ENCODE measurements at regions not wholly inside any gene's neighbourhood (a gene's known extent, or its start where the extent isn't known, plus 50 kb on each side); places are given as distances from the start of the nearest gene placed in this dataset.

GRCh38 chr4:31089815-31090214 is 369.6 kb downstream of the PCDH7 start:
- no peak for DNase-seq
- 80% methylated on average over 1 of the region's 6 CpGs for WGBS (ENCODE audit: insufficient coverage)
- H3K4me3 Mint-ChIP-seq, result no peak overlapping the region
- no peak for ATAC-seq (replicated peaks in 1 of 4)
- H3K27me3 Mint-ChIP-seq, result no peaks in the 10 kb centered on the region
- no peak overlapping the region for H3K27ac Mint-ChIP-seq
- no peaks in the 10 kb centered on the region for H3K36me3 ChIP-seq (ENCODE audit: control insufficient read depth in 2 of 2, extremely low read depth in 1 of 2, insufficient read depth in 1 of 2, low read length in 1 of 2)
- H3K27ac ChIP-seq (ENCODE audit: low read length), result no peak overlapping the region
- no peaks in the 10 kb centered on the region for H3K9me3 ChIP-seq
- no peaks in the 10 kb centered on the region for H3K27me3 ChIP-seq (replicated peaks in 1 of 2; ENCODE audit: control insufficient read depth in 2 of 2, extremely low read depth in 1 of 2, insufficient read depth in 2 of 2, low read length in 1 of 2)
- ChIA-PET CTCF (no interaction called here), POLR2A (interaction anchor here in 1 of 2 donors (0.6 kb wide), 1 partner anchor 10 kb away, joined by 7 read pairs; no protein-coding TSS in a partner anchor)
- no peak overlapping the region for H3K4me3 ChIP-seq (ENCODE audit: control insufficient read depth in 1 of 2, extremely low read depth in 1 of 2, low read length in 1 of 2)
- H3K4me1 Mint-ChIP-seq, result no peaks in the 10 kb centered on the region
- no peaks in the 10 kb centered on the region for H3K36me3 Mint-ChIP-seq
- H3K9me3 Mint-ChIP-seq, result peaks cover 7 to 10% (median 7%) of the 10 kb centered on the region in 3 donors
- no peaks in the 10 kb centered on the region for H3K4me1 ChIP-seq (ENCODE audit: control insufficient read depth in 1 of 2, extremely low read depth in 1 of 2, insufficient read depth in 2 of 2, low read length in 2 of 2)

DNA sequence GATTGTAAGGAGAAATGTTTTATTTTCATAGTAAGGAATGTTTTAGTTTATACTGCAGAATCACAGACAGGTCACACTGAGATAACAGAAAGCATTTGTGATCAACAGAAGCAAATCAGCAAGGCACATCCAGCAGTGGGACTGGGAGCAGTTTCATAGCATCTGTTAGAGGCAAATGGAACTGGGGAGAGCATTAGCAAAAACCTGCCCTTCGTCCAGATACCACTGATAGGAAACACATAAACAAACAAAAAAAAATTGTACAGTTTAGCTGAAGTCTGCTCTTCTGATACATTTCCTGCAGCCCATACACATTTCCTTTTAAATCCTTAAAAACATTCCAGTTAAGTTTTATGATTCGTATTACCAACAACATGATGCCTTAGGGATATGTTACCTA is 374.3 kb downstream of the PCDH7 start:
- no peaks in the 10 kb centered on the region for H3K27me3 Mint-ChIP-seq
- no peak overlapping the region for H3K27ac Mint-ChIP-seq
- no peaks in the 10 kb centered on the region for H3K36me3 Mint-ChIP-seq
- no peak for DNase-seq
- H3K4me1 Mint-ChIP-seq, result no peaks in the 10 kb centered on the region
- WGBS (ENCODE audit: insufficient coverage), result no CpG with 5 or more reads among the region's 2 CpGs
- ChIA-PET CTCF (no interaction called here), POLR2A (no interaction called here)
- no peak overlapping the region for H3K4me3 Mint-ChIP-seq
- Histone ChIP-seq H3K4me1 (ENCODE audit: control insufficient read depth in 1 of 2, extremely low read depth in 1 of 2, insufficient read depth in 2 of 2, low read length in 2 of 2) (no peaks in the 10 kb centered on the region), H3K9me3 (no peaks in the 10 kb centered on the region), H3K36me3 (ENCODE audit: control insufficient read depth in 2 of 2, extremely low read depth in 1 of 2, insufficient read depth in 1 of 2, low read length in 1 of 2) (no peaks in the 10 kb centered on the region), H3K27me3 (replicated peaks in 1 of 2; ENCODE audit: control insufficient read depth in 2 of 2, extremely low read depth in 1 of 2, insufficient read depth in 2 of 2, low read length in 1 of 2) (no peaks in the 10 kb centered on the region), H3K4me3 (ENCODE audit: control insufficient read depth in 1 of 2, extremely low read depth in 1 of 2, low read length in 1 of 2) (no peak overlapping the region), H3K27ac (ENCODE audit: low read length) (no peak overlapping the region)
- ATAC-seq (replicated peaks in 1 of 4), result no peak
- peaks cover 2 to 13% (median 4%) of the 10 kb centered on the region in 3 donors for H3K9me3 Mint-ChIP-seq

GRCh38 chr4:31097999-31098398 is 377.8 kb downstream of the PCDH7 start:
- CTCF ChIA-PET, result interaction anchor here (0.6 kb wide), 2 partner anchors 9 to 269 kb away, joined by 3 read pairs; no protein-coding TSS in a partner anchor
- Histone ChIP-seq H3K27ac (ENCODE audit: low read length) (no peak overlapping the region), H3K4me1 (ENCODE audit: control insufficient read depth in 1 of 2, extremely low read depth in 1 of 2, insufficient read depth in 2 of 2, low read length in 2 of 2) (no peaks in the 10 kb centered on the region), H3K27me3 (replicated peaks in 1 of 2; ENCODE audit: control insufficient read depth in 2 of 2, extremely low read depth in 1 of 2, insufficient read depth in 2 of 2, low read length in 1 of 2) (no peaks in the 10 kb centered on the region), H3K9me3 (no peaks in the 10 kb centered on the region), H3K4me3 (ENCODE audit: control insufficient read depth in 1 of 2, extremely low read depth in 1 of 2, low read length in 1 of 2) (no peak overlapping the region), H3K36me3 (ENCODE audit: control insufficient read depth in 2 of 2, extremely low read depth in 1 of 2, insufficient read depth in 1 of 2, low read length in 1 of 2) (no peaks in the 10 kb centered on the region)
- H3K4me3 Mint-ChIP-seq, result no peak overlapping the region
- H3K27ac Mint-ChIP-seq, result no peak overlapping the region
- no peaks in the 10 kb centered on the region for H3K27me3 Mint-ChIP-seq
- H3K36me3 Mint-ChIP-seq, result no peaks in the 10 kb centered on the region
- WGBS (ENCODE audit: insufficient coverage), result no CpG with 5 or more reads among the region's 6 CpGs
- H3K4me1 Mint-ChIP-seq, result no peaks in the 10 kb centered on the region
- H3K9me3 Mint-ChIP-seq, result peaks cover 0 to 7% (median 6%) of the 10 kb centered on the region in 3 donors
- no peak for DNase-seq
- ATAC-seq (replicated peaks in 1 of 4), result no peak
- POLR2A ChIA-PET, result no interaction called here

GRCh38 chr4:31100536-31100935 is 380.4 kb downstream of the PCDH7 start:
- Mint-ChIP-seq H3K36me3 (no peaks in the 10 kb centered on the region), H3K4me3 (no peak overlapping the region), H3K27ac (no peak overlapping the region), H3K9me3 (peaks cover 0 to 15% (median 12%) of the 10 kb centered on the region in 3 donors), H3K4me1 (no peaks in the 10 kb centered on the region), H3K27me3 (no peaks in the 10 kb centered on the region)
- no CpG with 5 or more reads among the region's 1 CpG for WGBS (ENCODE audit: insufficient coverage)
- Histone ChIP-seq H3K4me3 (ENCODE audit: control insufficient read depth in 1 of 2, extremely low read depth in 1 of 2, low read length in 1 of 2) (no peak overlapping the region), H3K4me1 (ENCODE audit: control insufficient read depth in 1 of 2, extremely low read depth in 1 of 2, insufficient read depth in 2 of 2, low read length in 2 of 2) (no peaks in the 10 kb centered on the region), H3K27ac (ENCODE audit: low read length) (no peak overlapping the region), H3K27me3 (replicated peaks in 1 of 2; ENCODE audit: control insufficient read depth in 2 of 2, extremely low read depth in 1 of 2, insufficient read depth in 2 of 2, low read length in 1 of 2) (no peaks in the 10 kb centered on the region), H3K36me3 (ENCODE audit: control insufficient read depth in 2 of 2, extremely low read depth in 1 of 2, insufficient read depth in 1 of 2, low read length in 1 of 2) (no peaks in the 10 kb centered on the region), H3K9me3 (no peaks in the 10 kb centered on the region)
- no peak for ATAC-seq (replicated peaks in 1 of 4)
- DNase-seq, result no peak
- CTCF ChIA-PET, result no interaction called here
- POLR2A ChIA-PET, result no interaction called here

DNA sequence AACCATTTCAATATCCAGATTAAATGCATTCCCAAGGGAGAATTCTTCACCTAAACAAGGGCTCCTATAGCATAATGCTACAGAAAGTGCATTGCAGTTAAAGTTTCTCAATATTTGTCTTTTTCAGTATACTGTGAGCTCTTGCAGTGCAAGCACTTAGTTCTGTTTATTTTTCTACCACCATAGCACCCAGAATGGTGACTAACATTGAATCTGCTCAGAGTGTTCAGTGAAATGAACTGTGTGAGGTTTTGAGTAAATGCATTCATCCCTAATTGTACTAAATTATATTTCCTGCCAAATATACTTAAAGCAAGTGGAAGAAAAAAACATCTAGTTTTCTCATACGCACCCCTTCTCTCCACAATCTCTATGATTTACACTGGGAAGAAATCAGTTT is 383.9 kb downstream of the PCDH7 start:
- Mint-ChIP-seq H3K4me3 (no peak overlapping the region), H3K9me3 (peaks cover 0 to 18% (median 16%) of the 10 kb centered on the region in 3 donors), H3K4me1 (no peaks in the 10 kb centered on the region), H3K27me3 (no peaks in the 10 kb centered on the region), H3K27ac (no peak overlapping the region), H3K36me3 (no peaks in the 10 kb centered on the region)
- DNase-seq (no peak), ATAC-seq (replicated peaks in 1 of 4) (no peak)
- Histone ChIP-seq H3K36me3 (ENCODE audit: control insufficient read depth in 2 of 2, extremely low read depth in 1 of 2, insufficient read depth in 1 of 2, low read length in 1 of 2) (no peaks in the 10 kb centered on the region), H3K27me3 (replicated peaks in 1 of 2; ENCODE audit: control insufficient read depth in 2 of 2, extremely low read depth in 1 of 2, insufficient read depth in 2 of 2, low read length in 1 of 2) (no peaks in the 10 kb centered on the region), H3K4me3 (ENCODE audit: control insufficient read depth in 1 of 2, extremely low read depth in 1 of 2, low read length in 1 of 2) (no peak overlapping the region), H3K27ac (ENCODE audit: low read length) (no peak overlapping the region), H3K9me3 (no peaks in the 10 kb centered on the region), H3K4me1 (ENCODE audit: control insufficient read depth in 1 of 2, extremely low read depth in 1 of 2, insufficient read depth in 2 of 2, low read length in 2 of 2) (no peaks in the 10 kb centered on the region)
- ChIA-PET CTCF (no interaction called here), POLR2A (no interaction called here)
- WGBS (ENCODE audit: insufficient coverage), result no CpG with 5 or more reads among the region's 1 CpG

- no peak overlapping the region for H3K4me3 Mint-ChIP-seq
- Histone ChIP-seq H3K27me3 (replicated peaks in 1 of 2; ENCODE audit: control insufficient read depth in 2 of 2, extremely low read depth in 1 of 2, insufficient read depth in 2 of 2, low read length in 1 of 2) (no peaks in the 10 kb centered on the region), H3K27ac (ENCODE audit: low read length) (no peak overlapping the region), H3K4me3 (ENCODE audit: control insufficient read depth in 1 of 2, extremely low read depth in 1 of 2, low read length in 1 of 2) (no peak overlapping the region), H3K9me3 (no peaks in the 10 kb centered on the region), H3K36me3 (ENCODE audit: control insufficient read depth in 2 of 2, extremely low read depth in 1 of 2, insufficient read depth in 1 of 2, low read length in 1 of 2) (no peaks in the 10 kb centered on the region), H3K4me1 (ENCODE audit: control insufficient read depth in 1 of 2, extremely low read depth in 1 of 2, insufficient read depth in 2 of 2, low read length in 2 of 2) (no peaks in the 10 kb centered on the region)
- no peaks in the 10 kb centered on the region for H3K4me1 Mint-ChIP-seq
- no peaks in the 10 kb centered on the region for H3K36me3 Mint-ChIP-seq
- no peak for ATAC-seq (replicated peaks in 1 of 4)
- WGBS (ENCODE audit: insufficient coverage), result 88% methylated on average over 1 of the region's 3 CpGs
- H3K9me3 Mint-ChIP-seq, result peaks cover 0 to 18% (median 17%) of the 10 kb centered on the region in 3 donors
- POLR2A ChIA-PET, result no interaction called here
- H3K27ac Mint-ChIP-seq, result no peak overlapping the region
- no peak for DNase-seq
- CTCF ChIA-PET, result no interaction called here
- H3K27me3 Mint-ChIP-seq, result no peaks in the 10 kb centered on the region
Observed at GRCh38 chr4:31104577-31104976, 384.4 kb downstream of the PCDH7 start.

GRCh38 chr4:31106419-31106818 is 386.2 kb downstream of the PCDH7 start:
- no peaks in the 10 kb centered on the region for H3K27me3 Mint-ChIP-seq
- H3K27me3 ChIP-seq (replicated peaks in 1 of 2; ENCODE audit: control insufficient read depth in 2 of 2, extremely low read depth in 1 of 2, insufficient read depth in 2 of 2, low read length in 1 of 2), result no peaks in the 10 kb centered on the region
- no peak overlapping the region for H3K4me3 ChIP-seq (ENCODE audit: control insufficient read depth in 1 of 2, extremely low read depth in 1 of 2, low read length in 1 of 2)
- peaks cover 0 to 18% (median 16%) of the 10 kb centered on the region in 3 donors for H3K9me3 Mint-ChIP-seq
- DNase-seq (no peak), ATAC-seq (replicated peaks in 1 of 4) (no peak)
- ChIA-PET POLR2A (no interaction called here), CTCF (no interaction called here)
- H3K36me3 Mint-ChIP-seq, result no peaks in the 10 kb centered on the region
- H3K4me1 ChIP-seq (ENCODE audit: control insufficient read depth in 1 of 2, extremely low read depth in 1 of 2, insufficient read depth in 2 of 2, low read length in 2 of 2), result no peaks in the 10 kb centered on the region
- no peaks in the 10 kb centered on the region for H3K36me3 ChIP-seq (ENCODE audit: control insufficient read depth in 2 of 2, extremely low read depth in 1 of 2, insufficient read depth in 1 of 2, low read length in 1 of 2)
- no peaks in the 10 kb centered on the region for H3K9me3 ChIP-seq
- WGBS (ENCODE audit: insufficient coverage), result no CpG with 5 or more reads among the region's 1 CpG
- no peak overlapping the region for H3K4me3 Mint-ChIP-seq
- no peaks in the 10 kb centered on the region for H3K4me1 Mint-ChIP-seq
- H3K27ac Mint-ChIP-seq, result no peak overlapping the region
- H3K27ac ChIP-seq (ENCODE audit: low read length), result no peak overlapping the region
